ENCODE measurements at regions not wholly inside any gene's neighbourhood (a gene's known extent, or its start where the extent isn't known, plus 50 kb on each side); places are given as distances from the start of the nearest gene placed in this dataset.

GRCh38 chr3:124526601-124527000, 203.7 kb upstream of the UMPS start:
- TF ChIP-seq JUND (IDR thresholded peaks at IDR 0.05) (no peak), YY1 (IDR thresholded peaks at IDR 0.05) (no peak), GABPA (IDR thresholded peaks at IDR 0.05 in 1 of 2, conservative IDR thresholded peaks at IDR 0.05 in 1 of 2) (no peak), ATF3 (IDR thresholded peaks at IDR 0.05) (no peak), SP1 (IDR thresholded peaks at IDR 0.05) (no peak), EGR1 (IDR thresholded peaks at IDR 0.05; ENCODE audit: low read depth in 2 of 2) (no peak)
- TF ChIP-seq, protein P1, sequence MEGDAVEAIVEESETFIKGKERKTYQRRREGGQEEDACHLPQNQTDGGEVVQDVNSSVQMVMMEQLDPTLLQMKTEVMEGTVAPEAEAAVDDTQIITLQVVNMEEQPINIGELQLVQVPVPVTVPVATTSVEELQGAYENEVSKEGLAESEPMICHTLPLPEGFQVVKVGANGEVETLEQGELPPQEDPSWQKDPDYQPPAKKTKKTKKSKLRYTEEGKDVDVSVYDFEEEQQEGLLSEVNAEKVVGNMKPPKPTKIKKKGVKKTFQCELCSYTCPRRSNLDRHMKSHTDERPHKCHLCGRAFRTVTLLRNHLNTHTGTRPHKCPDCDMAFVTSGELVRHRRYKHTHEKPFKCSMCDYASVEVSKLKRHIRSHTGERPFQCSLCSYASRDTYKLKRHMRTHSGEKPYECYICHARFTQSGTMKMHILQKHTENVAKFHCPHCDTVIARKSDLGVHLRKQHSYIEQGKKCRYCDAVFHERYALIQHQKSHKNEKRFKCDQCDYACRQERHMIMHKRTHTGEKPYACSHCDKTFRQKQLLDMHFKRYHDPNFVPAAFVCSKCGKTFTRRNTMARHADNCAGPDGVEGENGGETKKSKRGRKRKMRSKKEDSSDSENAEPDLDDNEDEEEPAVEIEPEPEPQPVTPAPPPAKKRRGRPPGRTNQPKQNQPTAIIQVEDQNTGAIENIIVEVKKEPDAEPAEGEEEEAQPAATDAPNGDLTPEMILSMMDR (IDR thresholded peaks at IDR 0.05; ENCODE audit: low read depth, low read length, missing input control) = no peak
- Histone ChIP-seq H3K9me3 (ENCODE audit: control insufficient read depth in 4 of 4, low read length in 3 of 4) (peaks cover 0 to 2% (median 0%) of the 10 kb centered on the region in 4 donors), H3K4me3 (ENCODE audit: low read depth in 1 of 3, low read length in 3 of 3) (no peak overlapping the region), H3K4me1 (ENCODE audit: control insufficient read depth in 4 of 4, insufficient read depth in 4 of 4, low read length in 3 of 4) (no peaks in the 10 kb centered on the region), H3K27me3 (ENCODE audit: control insufficient read depth in 4 of 4, insufficient read depth in 4 of 4, low read length in 3 of 4) (no peaks in the 10 kb centered on the region), H3K27ac (ENCODE audit: low read depth in 1 of 2, low read length in 2 of 2) (no peak overlapping the region), H3K9ac (ENCODE audit: low read depth in 1 of 2, low read length in 2 of 2) (no peak overlapping the region), H3K36me3 (ENCODE audit: control insufficient read depth in 4 of 4, insufficient read depth in 3 of 4, low read depth in 1 of 4, low read length in 3 of 4) (no peaks in the 10 kb centered on the region)
- WGBS = 100% methylated on average over 1 of the region's 1 CpG
- no peak for DNase-seq (ENCODE audit: low spot score)

DNA sequence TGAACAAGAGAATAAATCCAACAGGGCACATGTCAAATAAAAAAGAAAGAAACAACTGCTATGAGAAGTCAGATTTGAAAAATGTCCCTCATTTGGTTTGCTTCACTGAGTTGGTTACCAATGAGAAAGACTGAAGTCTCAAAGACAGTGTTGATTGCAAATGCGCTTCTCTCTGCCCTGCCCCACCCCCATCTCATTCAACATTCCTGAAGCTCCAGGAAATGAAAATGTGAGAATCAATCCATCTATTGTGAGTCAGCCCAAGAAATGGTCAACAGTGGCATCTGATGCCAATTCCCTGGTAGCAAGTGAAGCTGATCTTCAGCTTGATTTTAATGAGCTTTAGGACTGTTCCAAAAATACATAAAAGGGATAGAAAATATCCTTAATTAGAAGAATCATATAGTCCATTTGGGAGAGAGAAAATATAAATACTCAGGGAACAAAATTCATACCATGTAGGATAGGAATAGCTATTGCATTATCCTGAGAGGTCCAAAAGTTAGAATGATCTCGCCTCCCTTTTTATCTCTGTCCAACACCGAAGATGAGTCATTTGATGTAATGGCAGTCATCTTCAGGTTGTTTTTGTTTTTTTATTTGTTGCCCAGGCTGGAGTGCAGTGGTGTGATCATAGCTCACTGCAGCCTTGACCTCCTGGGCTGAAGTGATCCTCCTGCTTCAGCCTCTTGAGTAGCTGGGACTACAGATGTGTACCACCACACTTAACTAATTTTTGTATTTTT, 200.3 kb upstream of the UMPS start:
- no peak overlapping the region for H3K27ac ChIP-seq (ENCODE audit: low read depth in 1 of 2, low read length in 2 of 2)
- peaks cover 0 to 1% (median 0%) of the 10 kb centered on the region in 4 donors for H3K4me1 ChIP-seq (ENCODE audit: control insufficient read depth in 4 of 4, insufficient read depth in 4 of 4, low read length in 3 of 4)
- TF ChIP-seq FOXA1 (IDR thresholded peaks at IDR 0.05) (no peak), ATF3 (IDR thresholded peaks at IDR 0.05) (no peak), YY1 (IDR thresholded peaks at IDR 0.05) (no peak), MAX (IDR thresholded peaks at IDR 0.05) (no peak), REST (IDR thresholded peaks at IDR 0.05) (no peak), FOXA2 (IDR thresholded peaks at IDR 0.05) (no peak), RXRA (IDR thresholded peaks at IDR 0.05) (no peak), JUND (IDR thresholded peaks at IDR 0.05) (no peak), EGR1 (IDR thresholded peaks at IDR 0.05; ENCODE audit: low read depth in 2 of 2) (no peak), ZBTB33 (IDR thresholded peaks at IDR 0.05) (no peak)
- H3K36me3 ChIP-seq (ENCODE audit: control insufficient read depth in 4 of 4, insufficient read depth in 3 of 4, low read depth in 1 of 4, low read length in 3 of 4) = no peaks in the 10 kb centered on the region
- no peak overlapping the region for H3K4me3 ChIP-seq (ENCODE audit: low read depth in 1 of 3, low read length in 3 of 3)
- no peaks in the 10 kb centered on the region for H3K27me3 ChIP-seq (ENCODE audit: control insufficient read depth in 4 of 4, insufficient read depth in 4 of 4, low read length in 3 of 4)
- H3K9ac ChIP-seq (ENCODE audit: low read depth in 1 of 2, low read length in 2 of 2) = no peak overlapping the region
- 89% methylated on average over 3 of the region's 3 CpGs for WGBS
- no peak for DNase-seq (ENCODE audit: low spot score)
- peaks cover 0 to under 1% (median 0%) of the 10 kb centered on the region in 4 donors for H3K9me3 ChIP-seq (ENCODE audit: control insufficient read depth in 4 of 4, low read length in 3 of 4)

All from liver (tissue), 8 donors.